T-helper 2 cell (primary cell): ENCODE measurements at regions not wholly inside any gene's neighbourhood (a gene's known extent, or its start where the extent isn't known, plus 50 kb on each side); places are given as distances from the start of the nearest gene placed in this dataset.

Experiments used
- DNase-seq, 5 experiments: peaks; one replicate each; pipeline versions ENCODE4 v3.0.0 to v3.0.0-alpha.2; 2012 to 2022

- DNase-seq, result no peak
These were observed 86.5 kb downstream of the MTRR start for GRCh38 chr5:7955476-7955875.

GRCh38 chr5:7957329-7957728 lies 88.4 kb downstream of the MTRR start:
- DNase-seq, result no peak

- no peak for DNase-seq
These were observed 91.2 kb downstream of the MTRR start for GRCh38 chr5:7960142-7960541.

DNA sequence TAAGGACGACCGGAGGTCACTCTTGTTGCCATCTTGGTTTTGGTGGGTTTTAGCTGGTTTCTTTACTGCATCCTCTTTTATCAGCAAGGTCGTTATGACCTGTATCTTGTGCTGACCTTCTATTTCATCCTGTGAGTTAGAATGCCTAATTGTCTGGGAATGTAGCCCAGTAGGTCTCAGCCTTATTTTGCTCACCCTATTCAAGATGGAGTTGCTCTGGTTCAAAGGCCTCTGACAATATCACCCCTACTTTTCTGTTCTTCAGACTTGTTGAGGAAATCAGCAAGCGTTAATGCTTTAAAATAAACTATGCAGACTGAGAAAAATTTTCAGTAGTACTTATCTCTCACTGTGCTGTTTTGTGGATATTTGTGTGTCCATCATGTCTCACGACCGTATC lies 92.6 kb downstream of the MTRR start:
- no peak for DNase-seq

GRCh38 chr5:7970816-7971215 lies 101.9 kb downstream of the MTRR start:
- no peak for DNase-seq

DNA sequence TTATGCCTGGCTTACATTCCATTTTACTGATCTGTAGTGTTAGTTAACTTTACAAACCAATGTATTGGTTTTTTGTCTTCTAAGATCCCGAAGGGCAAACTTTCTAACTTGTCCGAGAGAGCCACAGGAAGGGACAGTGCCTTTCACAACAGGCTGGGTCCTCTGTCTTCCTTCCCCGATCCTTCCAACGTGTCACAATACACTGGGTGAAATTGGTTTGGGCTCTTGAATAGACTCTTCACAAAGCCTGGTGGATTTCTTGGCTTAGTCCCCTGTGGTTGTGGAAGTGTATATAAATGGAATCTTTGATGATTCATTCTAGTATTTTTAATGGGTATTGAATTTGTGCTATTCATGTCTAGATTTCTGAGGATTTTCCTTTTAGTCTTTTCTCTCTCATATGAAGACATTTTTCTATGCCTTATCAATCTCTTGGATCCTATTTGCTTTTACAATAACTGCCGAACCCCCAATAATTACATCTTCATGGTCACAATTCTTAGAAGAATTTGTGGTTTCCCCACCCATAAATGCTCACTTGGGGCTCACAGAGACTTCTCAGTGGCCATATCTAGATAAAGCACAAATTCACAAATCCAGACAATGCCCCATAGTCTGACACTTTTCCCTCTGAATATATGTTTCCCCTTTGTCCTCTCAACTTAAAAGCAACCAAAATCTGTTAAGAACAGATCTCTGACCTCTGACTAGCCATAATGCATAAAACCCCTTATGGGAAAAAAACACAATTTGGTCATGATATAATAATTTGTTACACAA lies 107.7 kb downstream of the MTRR start:
- DNase-seq, result no peak

DNA sequence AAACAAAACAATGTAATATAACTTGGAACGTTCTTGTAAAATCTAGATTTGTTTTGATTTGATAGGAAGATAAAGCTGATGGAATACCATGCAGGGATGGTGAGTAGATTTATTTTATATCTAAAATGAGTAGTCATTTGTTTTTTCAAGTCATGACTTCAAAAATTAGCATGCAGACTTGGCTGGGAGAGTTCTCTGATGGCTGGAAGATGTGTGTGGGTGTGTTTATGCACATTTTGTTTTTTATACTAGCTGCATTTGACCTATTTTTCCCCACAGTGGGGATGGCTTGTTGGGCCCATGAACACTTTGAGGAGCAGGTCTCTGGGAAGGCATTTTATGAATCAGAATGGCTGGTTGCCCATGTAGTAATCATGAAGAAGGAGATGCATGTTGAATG lies 109.2 kb downstream of the MTRR start:
- no peak for DNase-seq

- no peak for DNase-seq
These were observed 110.0 kb downstream of the MTRR start for GRCh38 chr5:7978991-7979390.

GRCh38 chr5:7980881-7981280 lies 111.9 kb downstream of the MTRR start:
- no peak for DNase-seq

GRCh38 chr5:7983433-7983832 lies 114.5 kb downstream of the MTRR start:
- DNase-seq, result no peak

DNA sequence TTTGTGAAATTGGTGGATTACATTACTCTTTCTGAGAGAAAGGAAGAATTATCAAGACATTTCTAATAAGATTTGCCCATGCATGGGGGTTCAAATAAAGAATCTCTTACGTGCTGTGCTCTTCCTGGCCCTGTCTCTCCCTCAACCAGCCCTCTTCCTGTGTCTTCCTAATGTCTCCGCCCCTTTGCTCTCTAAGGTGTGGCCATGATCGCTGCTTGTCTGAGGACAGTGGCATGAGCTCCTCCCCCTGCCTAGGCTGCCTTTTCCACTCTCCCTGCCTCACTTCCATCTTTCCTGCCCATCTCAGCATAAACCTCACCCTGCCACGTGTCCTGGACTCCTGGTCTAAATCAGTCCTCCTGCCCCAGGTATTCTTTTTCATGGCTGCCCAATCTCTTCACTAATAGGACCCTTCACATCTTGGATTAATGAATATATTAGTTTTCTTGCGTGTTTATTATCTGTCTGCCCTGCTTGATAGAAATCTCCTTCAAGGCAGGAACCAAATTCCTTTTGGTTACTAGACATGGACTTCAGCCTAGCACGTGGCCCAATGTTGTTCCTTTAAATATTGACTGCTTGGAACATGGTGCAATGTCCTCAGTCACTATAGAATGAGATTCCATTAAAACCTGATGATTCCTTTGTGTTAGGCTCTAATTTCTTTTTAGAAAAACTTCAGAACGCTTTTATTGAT lies 122.3 kb downstream of the MTRR start:
- no peak for DNase-seq

- DNase-seq, result no peak
These were observed 126.8 kb downstream of the MTRR start for GRCh38 chr5:7995688-7996294.

DNA sequence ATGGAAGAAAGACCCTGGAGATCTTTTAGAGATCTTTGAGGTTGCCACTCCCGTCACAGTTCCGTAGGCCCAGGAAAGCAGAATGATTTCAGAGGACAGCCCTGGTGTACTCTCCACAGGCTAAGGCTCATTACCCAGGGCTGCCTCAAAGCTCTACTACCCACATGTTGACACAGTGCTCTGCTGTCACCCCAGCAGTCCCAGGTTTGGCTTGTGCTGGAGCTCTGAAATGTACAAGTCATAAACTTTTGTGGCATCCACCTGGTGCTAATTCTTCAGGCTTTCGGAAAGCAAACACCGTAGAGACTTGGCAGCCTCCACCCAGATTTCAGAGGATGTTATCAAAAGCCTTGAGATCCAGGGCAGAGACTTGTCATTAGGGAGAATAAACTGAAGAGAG lies 136.5 kb downstream of the MTRR start:
- DNase-seq, result no peak

GRCh38 chr5:8012131-8012977 lies 143.4 kb downstream of the MTRR start:
- DNase-seq, result no peak

GRCh38 chr5:8013948-8014710 lies 145.2 kb downstream of the MTRR start:
- DNase-seq, result no peak

DNA sequence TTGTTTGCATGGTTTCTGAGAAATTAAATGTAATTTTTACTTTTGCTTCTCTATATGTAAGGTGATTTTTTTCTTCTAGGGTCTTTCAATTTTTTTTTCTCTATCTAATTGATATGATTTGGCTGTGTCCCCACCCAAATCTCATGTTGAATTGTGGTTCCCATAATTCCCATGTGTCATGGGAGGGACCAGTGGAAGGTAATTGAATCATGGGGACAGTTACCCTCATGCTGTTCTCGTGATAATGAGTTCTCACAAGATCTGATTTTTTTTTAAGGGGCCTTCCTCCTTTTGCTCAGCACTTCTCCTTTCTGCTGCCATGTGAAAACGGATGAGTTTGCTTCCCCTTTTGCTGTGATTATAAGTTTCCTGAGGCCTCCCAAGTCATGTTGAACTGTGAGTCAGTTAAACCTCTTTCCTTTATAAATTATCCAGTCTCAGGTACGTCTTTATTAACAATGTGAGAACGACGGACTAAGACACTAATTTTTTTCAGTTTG lies 150.8 kb downstream of the MTRR start:
- no peak for DNase-seq

DNA sequence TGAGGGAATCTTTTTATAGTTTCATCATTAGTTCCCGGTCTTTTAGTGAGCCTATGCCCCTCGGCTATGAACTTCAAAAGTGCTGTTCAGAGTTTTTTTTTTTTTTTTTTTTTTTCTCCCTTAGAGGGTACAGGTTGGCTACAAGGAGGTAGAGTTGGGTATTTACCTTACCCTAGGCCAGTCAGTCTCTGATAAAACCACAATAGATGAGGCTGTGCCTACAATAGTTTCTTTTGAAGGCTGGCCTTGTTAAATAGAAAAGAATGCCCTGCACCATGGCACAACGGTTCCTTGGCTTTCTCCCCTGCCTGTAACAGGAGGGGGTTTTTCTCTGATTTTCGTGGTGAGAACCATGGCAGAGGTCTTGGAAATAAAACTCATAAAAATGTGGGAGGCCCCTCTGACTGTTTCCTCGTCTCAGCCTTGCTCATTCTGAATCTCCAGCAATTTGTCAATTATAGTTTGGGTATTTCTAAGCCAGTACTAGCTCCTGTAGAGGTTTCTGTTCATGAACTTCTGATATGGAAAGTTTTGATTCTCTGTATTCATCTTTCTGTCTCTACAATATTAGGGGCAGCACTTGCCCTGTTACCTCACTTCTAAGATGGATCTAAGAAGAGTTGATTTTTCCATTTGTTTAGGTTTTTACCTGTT lies 152.0 kb downstream of the MTRR start:
- no peak for DNase-seq

DNA sequence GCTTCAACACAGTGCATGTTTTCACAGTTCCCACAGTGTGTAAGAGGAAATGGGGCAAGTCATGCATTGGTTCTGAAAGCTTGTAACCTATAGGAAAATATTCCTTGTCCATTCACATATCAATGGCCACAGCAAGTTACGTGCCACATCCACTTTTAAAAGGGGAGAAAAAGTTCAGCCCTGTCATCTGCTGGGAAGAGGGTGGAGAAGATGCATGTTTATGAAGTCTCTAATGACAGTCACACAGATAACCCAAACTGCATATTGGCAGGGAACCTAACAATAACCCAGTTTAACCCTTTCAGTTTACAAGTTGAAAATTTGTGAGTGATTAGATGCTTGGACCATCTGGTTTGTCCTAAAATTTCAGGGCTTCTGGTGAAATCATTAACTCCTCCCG lies 159.3 kb downstream of the MTRR start:
- DNase-seq, result no peak

- no peak for DNase-seq
These were observed 164.3 kb downstream of the MTRR start for GRCh38 chr5:8033261-8033660.

DNA sequence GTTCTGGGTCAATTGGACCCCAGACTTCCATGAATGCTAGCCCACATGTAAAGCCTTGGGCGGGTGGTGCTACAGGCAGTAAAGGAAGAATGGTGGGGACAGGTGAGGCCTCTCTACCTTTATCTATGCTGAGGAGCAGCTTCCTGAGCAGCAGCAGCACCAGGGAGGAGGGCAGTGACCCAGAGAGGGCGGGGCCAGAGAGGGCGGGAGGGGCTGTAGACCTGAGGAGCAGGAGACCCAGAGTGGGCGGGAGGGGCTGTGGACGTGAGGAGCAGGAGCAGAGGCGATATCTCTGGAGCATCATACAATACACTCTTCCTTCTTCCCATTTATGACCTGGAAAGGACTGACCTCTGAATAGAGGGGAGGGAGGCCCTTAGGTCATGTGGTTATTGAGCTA lies 165.9 kb downstream of the MTRR start:
- no peak for DNase-seq

DNA sequence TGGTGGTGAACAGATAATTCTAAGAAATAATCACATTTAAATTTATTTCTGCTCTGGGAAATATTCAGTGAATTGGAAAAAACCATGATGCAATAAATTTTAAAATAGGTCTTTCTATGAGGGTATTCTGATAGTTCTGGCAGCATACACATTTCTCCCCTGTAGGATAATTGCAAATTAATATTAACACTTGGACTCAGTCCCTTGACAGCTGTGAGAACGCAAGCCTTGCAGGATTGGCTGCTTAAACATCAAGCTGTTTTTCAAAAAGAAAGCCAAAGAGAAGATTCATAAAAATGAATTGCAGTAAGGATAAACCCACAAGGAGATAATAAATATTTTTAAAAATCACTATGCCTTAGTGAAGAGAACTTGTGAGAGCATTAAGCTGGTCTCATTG lies 180.0 kb downstream of the MTRR start:
- no peak for DNase-seq
